ENCODE measurements at regions not wholly inside any gene's neighbourhood (a gene's known extent, or its start where the extent isn't known, plus 50 kb on each side); places are given as distances from the start of the nearest gene placed in this dataset.

DNA sequence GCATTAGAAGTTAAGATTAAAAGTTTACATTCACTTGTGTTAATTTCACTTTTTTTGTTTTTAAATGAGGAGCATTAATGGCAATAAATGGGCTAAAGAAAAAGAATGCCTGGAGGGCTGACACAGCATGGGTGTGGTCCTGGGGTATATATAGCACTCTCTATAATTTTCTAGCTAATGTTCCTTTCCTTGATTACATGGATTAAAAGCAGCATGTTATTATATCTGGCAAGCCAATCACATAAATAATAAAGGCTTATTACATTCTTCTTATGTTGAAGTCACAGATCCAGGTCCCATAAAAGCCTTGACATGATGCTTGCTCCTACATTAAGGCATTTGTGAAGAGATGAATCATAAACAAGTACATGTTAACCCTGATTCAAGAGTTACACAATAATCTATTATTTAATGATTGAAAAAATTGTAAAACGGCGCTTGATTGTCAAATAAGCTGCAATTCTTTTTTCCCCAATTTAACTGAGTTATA is 91.4 kb downstream of the LYPLAL1 start:
- no peak for DNase-seq

DNA sequence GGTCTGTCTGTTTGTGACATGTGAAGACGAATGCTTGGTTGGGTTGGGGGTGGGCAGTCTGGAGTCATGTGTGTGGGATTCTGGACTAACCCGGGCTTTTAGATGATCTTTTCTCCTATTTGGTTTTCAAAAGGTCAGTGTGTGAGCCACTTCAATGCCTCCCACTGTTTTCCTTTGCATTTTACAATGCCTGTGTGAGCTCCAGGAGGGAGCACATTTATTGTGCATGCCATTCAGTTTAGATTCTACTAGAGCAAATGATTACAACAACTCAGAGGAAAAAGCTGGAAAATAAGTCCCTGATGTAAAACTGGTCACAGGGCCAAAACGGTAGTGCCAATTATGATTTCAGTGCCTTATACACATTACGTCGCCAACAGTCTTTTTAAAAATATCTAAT is 90.9 kb downstream of the LYPLAL1 start:
- no peak for DNase-seq
